GM18909 (cell line): ENCODE measurements at regions not wholly inside any gene's neighbourhood (a gene's known extent, or its start where the extent isn't known, plus 50 kb on each side); places are given as distances from the start of the nearest gene placed in this dataset.

Experiments
- ATAC-seq: cut with Tn5 transposase; IDR thresholded peaks from one replicate; pipeline ENCODE4 v1.9.1; 2021; ENCODE audit warnings: mild to moderate bottlenecking; ENCODE audit not compliant: unreplicated experiment, poor library complexity

DNA sequence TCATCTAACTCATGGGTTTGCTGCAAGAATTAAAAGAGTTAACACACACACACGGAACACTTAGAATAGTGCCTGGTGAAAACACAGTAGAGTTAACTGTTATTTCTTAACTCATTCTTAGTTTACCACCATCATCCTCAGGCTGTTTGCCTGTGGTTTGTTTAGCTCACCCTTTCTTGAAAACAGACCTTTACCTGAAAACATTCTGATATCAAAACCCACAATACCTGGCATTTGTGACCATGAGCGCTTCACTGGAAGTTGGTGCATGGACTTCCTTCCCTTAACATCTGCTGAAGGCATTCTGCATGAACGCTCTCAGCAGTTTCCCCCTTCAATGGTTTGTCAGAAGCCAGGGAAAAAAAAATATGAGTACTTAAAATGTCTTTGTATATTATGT, 256.0 kb downstream of the ETS1 start:
- ATAC-seq, result no peak

GRCh38 chr11:128330203-128330602, 257.2 kb downstream of the ETS1 start:
- no peak for ATAC-seq

DNA sequence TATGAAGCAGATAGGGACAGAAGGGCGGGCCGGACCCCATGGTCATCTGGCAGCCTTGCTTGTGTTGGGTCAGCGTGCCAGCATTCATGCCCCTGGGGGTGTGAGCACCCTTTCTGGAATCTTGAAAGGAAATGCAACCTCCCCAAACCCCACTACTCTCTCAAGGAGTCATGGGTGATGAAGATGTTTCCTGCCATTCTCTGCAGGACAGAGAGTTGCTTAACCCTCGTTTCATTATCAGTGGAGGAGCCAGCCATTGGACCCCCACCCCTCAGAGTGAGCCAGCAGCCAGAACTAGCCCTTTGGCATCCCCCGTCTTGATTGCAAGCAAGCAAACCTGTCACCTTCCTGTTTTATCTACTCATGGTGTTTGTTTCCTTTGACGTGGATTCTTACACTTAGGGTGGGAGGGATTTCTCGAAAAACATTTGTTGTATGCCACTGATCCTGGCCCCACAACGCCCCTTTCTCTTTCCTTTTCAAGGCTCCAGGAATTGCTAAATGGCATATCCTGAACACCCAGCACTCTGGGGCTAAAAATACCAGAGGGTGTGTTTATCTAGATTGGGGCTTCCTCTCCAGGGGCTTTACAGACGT, 258.3 kb downstream of the ETS1 start:
- no peak for ATAC-seq

GRCh38 chr11:128327274-128327673, 260.1 kb downstream of the ETS1 start:
- ATAC-seq, result no peak

DNA sequence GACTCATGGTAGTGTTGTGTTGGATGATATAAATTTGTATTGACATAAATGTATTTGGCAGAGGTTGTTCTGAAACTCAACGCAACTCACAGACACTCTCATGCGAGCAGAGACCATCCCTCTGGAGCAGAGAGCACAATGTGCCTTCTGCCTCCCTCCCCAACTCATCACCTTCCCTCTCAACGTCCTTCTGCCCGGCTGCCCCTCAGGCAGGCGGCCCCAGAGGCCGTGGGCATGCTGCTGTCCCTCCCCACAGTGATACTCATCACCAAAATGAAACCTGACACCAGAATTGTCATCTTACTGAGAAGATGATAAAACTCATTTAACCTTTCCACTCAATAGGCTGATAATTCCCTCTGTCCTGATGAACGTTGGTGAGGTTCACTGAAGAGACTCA, 260.6 kb downstream of the ETS1 start:
- ATAC-seq, result no peak

DNA sequence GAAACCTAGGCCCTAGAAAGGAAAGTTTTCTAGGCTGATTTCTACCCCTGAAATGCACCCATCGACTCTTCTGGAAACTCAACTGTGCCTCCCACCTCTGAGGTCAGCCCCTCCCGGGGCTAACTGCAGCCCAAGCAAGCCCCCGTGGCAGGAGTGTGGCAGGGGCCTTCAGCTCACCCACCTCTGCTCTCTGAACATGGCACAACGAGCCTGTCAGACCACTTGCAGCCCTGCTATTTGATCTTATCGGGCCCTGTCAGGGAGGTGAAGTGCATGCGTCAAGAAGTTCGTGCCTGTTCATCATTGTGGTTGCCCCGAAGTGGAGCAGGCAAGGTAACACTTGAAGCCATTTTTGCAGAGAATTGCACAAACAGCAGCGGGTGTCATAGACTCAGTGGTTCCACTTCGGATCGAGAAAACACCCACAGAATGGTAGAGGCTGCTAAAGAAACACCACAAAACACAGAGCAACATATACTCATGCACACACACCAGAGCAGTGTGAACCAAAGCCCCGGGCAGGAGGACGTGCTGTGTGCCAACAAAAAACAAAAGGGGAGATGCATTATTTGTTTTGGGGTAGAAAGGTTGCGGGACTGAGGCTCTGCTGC, 262.7 kb downstream of the ETS1 start:
- no peak for ATAC-seq

- no peak for ATAC-seq
Measured at GRCh38 chr11:128324051-128324481, 263.3 kb downstream of the ETS1 start.

- ATAC-seq, result no peak
Measured at GRCh38 chr11:128323381-128323780, 264.0 kb downstream of the ETS1 start.

DNA sequence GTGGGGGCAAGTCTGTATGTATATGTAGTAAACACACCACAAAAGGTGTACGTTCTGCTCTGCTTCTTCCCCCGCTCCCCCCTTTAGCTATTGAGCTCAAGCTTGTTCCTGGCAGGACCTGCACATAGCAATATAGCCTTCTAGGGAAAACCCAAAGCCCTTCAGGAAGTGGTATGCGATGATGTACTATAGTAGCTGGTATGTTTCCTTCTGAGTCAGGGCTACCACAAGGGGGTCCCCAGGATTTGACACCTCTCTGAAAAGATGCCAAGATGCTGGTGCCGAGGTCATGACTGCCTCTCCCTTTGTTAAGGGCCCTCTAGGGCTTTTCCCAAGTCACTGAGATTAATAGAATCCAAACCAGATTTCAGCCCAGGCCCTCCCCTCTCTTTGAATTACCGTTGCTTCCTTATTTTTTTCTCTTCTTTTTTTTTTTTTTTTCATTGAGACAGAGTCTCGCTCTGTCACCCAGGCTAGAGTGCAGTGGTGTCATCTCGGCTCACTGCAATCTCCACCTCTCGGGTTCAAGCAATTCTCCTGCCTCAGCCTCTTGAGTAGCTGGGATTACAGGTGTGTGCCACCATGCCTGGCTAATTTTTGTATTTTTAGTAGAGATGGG, 268.4 kb downstream of the ETS1 start:
- peak; percentile 95 for ATAC-seq

DNA sequence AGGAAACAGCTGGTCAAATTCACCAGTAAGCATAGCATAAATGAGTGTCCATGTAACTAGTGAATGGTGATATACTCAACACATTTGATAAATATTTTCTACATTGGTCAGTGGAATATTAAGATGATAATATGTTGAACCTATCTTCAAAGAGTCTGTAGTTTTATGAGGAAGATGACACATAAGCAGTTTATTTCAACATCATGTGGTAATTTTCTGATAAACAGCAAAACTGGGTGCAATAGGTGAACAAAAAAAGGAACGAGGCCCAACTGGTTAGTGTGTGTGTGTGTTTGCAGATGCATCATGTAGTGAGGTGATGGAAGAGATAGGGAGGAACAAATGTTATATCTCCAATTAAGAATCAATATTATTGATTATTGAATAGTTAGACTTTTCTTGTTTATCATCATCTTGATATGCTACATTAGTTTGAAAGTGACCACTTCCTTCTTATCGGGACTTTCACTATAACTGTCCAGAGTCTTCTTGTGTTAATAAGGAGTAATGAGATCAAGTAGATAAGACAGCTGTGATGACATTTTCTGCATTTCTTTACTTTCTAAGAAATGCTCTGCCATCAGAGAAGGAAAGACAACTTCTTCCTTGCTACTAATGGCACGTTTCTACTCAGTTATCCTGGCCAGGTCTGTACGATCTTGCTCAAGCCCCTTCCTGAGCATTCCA, 270.7 kb downstream of the ETS1 start:
- ATAC-seq, result no peak

GRCh38 chr11:128315933-128316332, 271.4 kb downstream of the ETS1 start:
- ATAC-seq, result no peak

DNA sequence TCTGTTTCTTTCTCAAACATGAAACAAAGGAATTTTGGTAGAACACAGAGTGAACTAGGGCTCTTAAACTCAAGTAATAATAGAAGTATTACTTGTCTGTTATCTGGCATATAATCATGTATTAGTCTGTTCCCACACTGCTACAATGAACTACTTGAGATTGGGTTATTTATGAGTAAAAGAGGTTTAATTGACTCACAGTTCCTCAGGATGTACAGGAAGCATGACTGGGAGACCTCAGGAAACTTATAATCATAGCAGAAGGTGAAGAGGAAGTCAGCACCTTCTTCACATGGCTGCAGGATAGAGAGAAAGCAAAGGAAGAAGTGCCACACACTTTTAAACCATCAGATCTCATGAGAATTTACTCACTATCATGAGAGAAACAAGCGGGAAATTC, 273.4 kb downstream of the ETS1 start:
- no peak for ATAC-seq

DNA sequence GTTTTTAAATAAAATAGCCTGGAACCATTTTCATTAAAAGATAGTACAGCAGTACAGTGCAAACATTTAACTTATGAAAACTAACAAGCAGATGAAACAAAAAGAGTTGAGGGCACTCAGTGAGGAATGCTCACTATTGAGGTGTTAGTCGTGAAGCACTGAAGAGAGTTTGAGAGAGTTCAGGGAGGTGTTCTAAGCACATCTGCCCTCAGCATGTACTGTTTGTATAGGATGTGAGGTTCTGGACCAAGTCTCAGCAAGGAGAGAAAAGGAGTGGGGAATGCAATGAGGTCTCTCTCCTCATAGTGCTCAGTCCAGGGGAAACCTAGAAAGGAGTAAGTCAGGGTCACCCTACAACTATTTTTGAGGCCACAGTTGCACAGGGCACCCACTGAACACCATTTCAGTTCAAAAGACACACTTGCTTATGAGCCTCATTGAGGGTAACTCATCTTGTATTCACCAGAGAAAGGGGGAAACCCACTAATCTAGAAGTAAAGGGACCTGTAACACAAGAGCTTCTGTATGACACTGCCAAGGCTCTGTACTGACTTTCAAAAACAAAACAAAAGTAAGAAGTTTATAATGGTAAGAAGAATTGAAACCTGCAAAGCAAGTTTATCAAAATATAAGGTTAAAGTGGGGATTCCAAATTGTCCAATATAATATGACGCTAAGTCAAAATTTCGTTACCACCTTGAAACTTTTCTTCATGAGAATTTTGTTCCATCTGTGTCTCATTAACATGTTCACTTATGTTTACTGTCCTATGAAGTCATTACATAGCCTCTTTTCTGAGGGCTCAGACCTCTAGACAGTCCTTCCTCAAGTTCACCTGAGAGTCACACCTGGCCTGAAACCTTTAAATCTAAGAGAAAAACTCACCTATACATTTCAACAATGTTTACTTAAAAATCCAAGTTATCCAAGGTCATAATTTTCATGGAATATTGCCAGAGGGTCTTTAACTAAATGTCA, 275.3 kb downstream of the ETS1 start:
- ATAC-seq, result peak; percentile 59

- ATAC-seq, result no peak
Measured at GRCh38 chr11:128310676-128311445, 276.5 kb downstream of the ETS1 start.

DNA sequence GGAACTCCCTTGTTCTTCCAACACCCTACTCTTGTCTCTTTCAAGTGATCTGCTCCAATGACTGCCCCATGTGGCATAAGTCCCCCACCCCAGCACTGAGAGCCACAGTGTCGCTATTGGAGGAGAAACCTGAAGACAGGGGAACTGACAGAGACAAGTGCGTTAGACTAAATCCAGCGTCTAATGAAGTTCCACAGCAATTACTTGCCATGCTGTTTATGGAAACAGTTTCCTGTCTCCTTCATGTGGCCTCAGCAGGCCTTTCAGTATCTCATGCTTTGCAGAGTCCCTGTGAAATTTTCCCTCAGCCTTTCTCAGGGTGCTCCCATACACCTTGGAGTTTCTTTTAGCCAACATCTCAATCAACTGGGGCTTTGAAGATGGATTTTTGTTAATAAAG, 277.4 kb downstream of the ETS1 start:
- ATAC-seq, result no peak

DNA sequence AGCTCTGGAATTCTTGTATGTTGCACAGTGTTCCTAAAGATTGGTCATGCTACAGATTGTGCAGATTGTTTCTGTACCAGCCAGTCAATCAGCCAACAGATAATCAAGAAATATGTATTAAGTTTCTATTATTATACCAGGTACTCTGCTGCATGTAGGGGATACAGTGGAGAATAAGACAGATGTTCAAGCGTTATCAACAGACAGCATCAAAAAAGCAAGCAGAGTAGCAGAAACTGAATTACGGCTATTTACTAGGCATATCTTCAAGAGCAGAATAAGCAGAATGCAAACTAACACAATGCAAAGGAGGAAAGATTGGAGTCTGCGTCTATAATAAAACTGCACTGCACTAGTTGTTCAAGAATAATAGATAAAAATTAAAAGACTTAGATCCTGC, 278.6 kb downstream of the ETS1 start:
- no peak for ATAC-seq

- no peak for ATAC-seq
Measured at GRCh38 chr11:128305588-128305987, 281.8 kb downstream of the ETS1 start.

- ATAC-seq, result no peak
Measured at GRCh38 chr11:128304666-128305485, 282.5 kb downstream of the ETS1 start.

DNA sequence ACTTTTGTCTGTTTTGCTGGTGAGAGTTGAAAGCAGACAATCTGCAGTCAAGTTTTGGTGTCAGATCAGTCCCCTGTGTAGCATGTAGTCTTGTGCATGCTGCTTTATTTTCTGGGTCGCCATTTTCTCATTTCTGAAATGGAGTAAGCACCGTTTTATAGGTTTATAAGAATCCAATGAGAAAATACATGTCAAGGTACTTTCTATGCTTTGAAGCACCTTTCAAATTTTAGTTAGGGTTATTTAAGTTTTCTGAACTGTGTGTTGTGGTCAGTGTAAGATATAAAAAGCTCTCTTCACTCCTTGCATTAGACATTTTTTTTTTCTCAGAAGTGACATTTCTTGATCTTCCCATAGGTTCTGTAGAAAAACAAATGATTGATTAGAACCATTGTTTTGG, 283.2 kb downstream of the ETS1 start:
- ATAC-seq, result no peak
